IPS-20b (cell line): ENCODE measurements at regions not wholly inside any gene's neighbourhood (a gene's known extent, or its start where the extent isn't known, plus 50 kb on each side); places are given as distances from the start of the nearest gene placed in this dataset.

Experiments used
- H3K27ac ChIP-seq: one replicate; pipeline ENCODE4 v1.5.1; 2013; ENCODE audit warnings: low read length
- H3K27me3 ChIP-seq: 2 replicates; pipeline ENCODE4 v1.6.1; 2013; ENCODE audit warnings: mild to moderate bottlenecking, low read length, inconsistent platforms; ENCODE audit not compliant: insufficient read depth
- H3K36me3 ChIP-seq: 2 replicates; pipeline ENCODE4 v1.6.1; 2013; ENCODE audit warnings: low read depth, mild to moderate bottlenecking, inconsistent platforms, low read length, moderate library complexity; ENCODE audit not compliant: insufficient read depth
- H3K4me1 ChIP-seq: 2 replicates; pipeline ENCODE4 v1.6.1; 2013; ENCODE audit warnings: mild to moderate bottlenecking, control low read depth, inconsistent platforms, low read length, moderate library complexity; ENCODE audit not compliant: insufficient read depth
- H3K4me3 ChIP-seq: 2 replicates; pipeline ENCODE4 v1.5.1; 2013; ENCODE audit warnings: mild to moderate bottlenecking, low read length, inconsistent platforms
- H3K9ac ChIP-seq: 2 replicates; pipeline ENCODE4 v1.6.1; 2013; ENCODE audit warnings: low read depth, mild to moderate bottlenecking, inconsistent platforms, low read length, moderate library complexity
- H3K9me3 ChIP-seq: 2 replicates; pipeline ENCODE4 v1.6.1; 2013; ENCODE audit warnings: mild to moderate bottlenecking, low read depth, low read length, inconsistent platforms; ENCODE audit not compliant: insufficient read depth

- no peak overlapping the region for H3K9ac ChIP-seq
- peak overlapping the region; percentile 19 for H3K27ac ChIP-seq
- H3K9me3 ChIP-seq: no peaks in the 10 kb centered on the region
- no peaks in the 10 kb centered on the region for H3K27me3 ChIP-seq
- no peaks in the 10 kb centered on the region for H3K36me3 ChIP-seq
- peak overlapping the region; percentile 19; the same call in 1 of the 2 replicates for H3K4me3 ChIP-seq
- H3K4me1 ChIP-seq: peaks cover 35% of the 10 kb centered on the region; the same call in 1 of the 2 replicates
Observed at GRCh38 chr2:182621810-182622209, 94.2 kb upstream of the DNAJC10 start.

- H3K36me3 ChIP-seq: no peaks in the 10 kb centered on the region
Observed at GRCh38 chr2:182622231-182622630, 93.8 kb upstream of the DNAJC10 start.

GRCh38 chr2:182625814-182626213 is 90.2 kb upstream of the DNAJC10 start:
- Histone ChIP-seq H3K27ac (no peak overlapping the region), H3K36me3 (no peaks in the 10 kb centered on the region), H3K9ac (peak overlapping the region; percentile 28; the same call in 1 of the 2 replicates), H3K27me3 (no peaks in the 10 kb centered on the region), H3K4me3 (peak overlapping the region; percentile 14; the same call in 1 of the 2 replicates), H3K4me1 (peaks cover 35% of the 10 kb centered on the region; the same call in 1 of the 2 replicates), H3K9me3 (no peaks in the 10 kb centered on the region)

More at GRCh38 chr2:182622231-182622630, 93.8 kb upstream of the DNAJC10 start:
- Histone ChIP-seq H3K9me3 (no peaks in the 10 kb centered on the region), H3K27me3 (no peaks in the 10 kb centered on the region), H3K27ac (peak overlapping the region; percentile 19), H3K4me1 (peaks cover 35% of the 10 kb centered on the region; the same call in 1 of the 2 replicates), H3K9ac (no peak overlapping the region), H3K4me3 (no peak overlapping the region)

- Histone ChIP-seq H3K9ac (no peak overlapping the region), H3K4me1 (peaks cover 24% of the 10 kb centered on the region; the same call in 1 of the 2 replicates), H3K9me3 (no peaks in the 10 kb centered on the region), H3K27ac (no peak overlapping the region), H3K4me3 (no peak overlapping the region), H3K27me3 (no peaks in the 10 kb centered on the region), H3K36me3 (no peaks in the 10 kb centered on the region)
Observed at GRCh38 chr2:182628916-182629315, 87.1 kb upstream of the DNAJC10 start.

GRCh38 chr2:182630207-182630606 is 85.8 kb upstream of the DNAJC10 start:
- H3K4me3 ChIP-seq: no peak overlapping the region
- H3K36me3 ChIP-seq: no peaks in the 10 kb centered on the region
- no peaks in the 10 kb centered on the region for H3K9me3 ChIP-seq
- no peak overlapping the region for H3K9ac ChIP-seq
- H3K4me1 ChIP-seq: peaks cover 27% of the 10 kb centered on the region; the same call in 1 of the 2 replicates
- H3K27me3 ChIP-seq: no peaks in the 10 kb centered on the region
- H3K27ac ChIP-seq: no peak overlapping the region

- H3K27ac ChIP-seq: no peak overlapping the region
- H3K4me1 ChIP-seq: peaks cover 18% of the 10 kb centered on the region; the same call in 1 of the 2 replicates
- no peak overlapping the region for H3K9ac ChIP-seq
- H3K27me3 ChIP-seq: no peaks in the 10 kb centered on the region
- no peaks in the 10 kb centered on the region for H3K9me3 ChIP-seq
- H3K36me3 ChIP-seq: no peaks in the 10 kb centered on the region
- no peak overlapping the region for H3K4me3 ChIP-seq
Observed at GRCh38 chr2:182631299-182631698, 84.8 kb upstream of the DNAJC10 start.

GRCh38 chr2:182634386-182634785 is 81.7 kb upstream of the DNAJC10 start:
- peaks cover 21% of the 10 kb centered on the region; the same call in 1 of the 2 replicates for H3K4me1 ChIP-seq

GRCh38 chr2:182636699-182637098 is 79.4 kb upstream of the DNAJC10 start:
- Histone ChIP-seq H3K9ac (no peak overlapping the region), H3K4me3 (no peak overlapping the region), H3K27me3 (no peaks in the 10 kb centered on the region), H3K9me3 (no peaks in the 10 kb centered on the region), H3K4me1 (peaks cover 17% of the 10 kb centered on the region; the same call in 1 of the 2 replicates), H3K27ac (no peak overlapping the region), H3K36me3 (no peaks in the 10 kb centered on the region)

More at GRCh38 chr2:182634386-182634785, 81.7 kb upstream of the DNAJC10 start:
- Histone ChIP-seq H3K9me3 (no peaks in the 10 kb centered on the region), H3K27ac (no peak overlapping the region), H3K4me3 (no peak overlapping the region), H3K27me3 (no peaks in the 10 kb centered on the region), H3K36me3 (no peaks in the 10 kb centered on the region), H3K9ac (no peak overlapping the region)

GRCh38 chr2:182638667-182639066 is 77.4 kb upstream of the DNAJC10 start:
- no peak overlapping the region for H3K27ac ChIP-seq

GRCh38 chr2:182639971-182640370 is 76.1 kb upstream of the DNAJC10 start:
- H3K4me1 ChIP-seq: peaks cover 9% of the 10 kb centered on the region; the same call in 1 of the 2 replicates
- H3K9me3 ChIP-seq: no peaks in the 10 kb centered on the region
- no peak overlapping the region for H3K4me3 ChIP-seq
- no peaks in the 10 kb centered on the region for H3K36me3 ChIP-seq
- H3K9ac ChIP-seq: no peak overlapping the region
- no peaks in the 10 kb centered on the region for H3K27me3 ChIP-seq
- H3K27ac ChIP-seq: no peak overlapping the region

More at GRCh38 chr2:182638667-182639066, 77.4 kb upstream of the DNAJC10 start:
- Histone ChIP-seq H3K27me3 (no peaks in the 10 kb centered on the region), H3K36me3 (no peaks in the 10 kb centered on the region), H3K9ac (no peak overlapping the region), H3K9me3 (no peaks in the 10 kb centered on the region), H3K4me1 (peaks cover 13% of the 10 kb centered on the region; the same call in 1 of the 2 replicates), H3K4me3 (no peak overlapping the region)

GRCh38 chr2:182642328-182642727 is 73.7 kb upstream of the DNAJC10 start:
- no peak overlapping the region for H3K9ac ChIP-seq
- H3K4me1 ChIP-seq: no peaks in the 10 kb centered on the region
- H3K27me3 ChIP-seq: no peaks in the 10 kb centered on the region
- no peak overlapping the region for H3K27ac ChIP-seq
- no peaks in the 10 kb centered on the region for H3K36me3 ChIP-seq
- H3K4me3 ChIP-seq: no peak overlapping the region
- H3K9me3 ChIP-seq: no peaks in the 10 kb centered on the region

GRCh38 chr2:182646763-182647498 is 69.1 kb upstream of the DNAJC10 start:
- Histone ChIP-seq H3K36me3 (no peaks in the 10 kb centered on the region), H3K27me3 (no peaks in the 10 kb centered on the region), H3K9ac (no peak overlapping the region), H3K27ac (no peak overlapping the region), H3K4me1 (no peaks in the 10 kb centered on the region), H3K9me3 (no peaks in the 10 kb centered on the region), H3K4me3 (no peak overlapping the region)
